ENCODE measurements at regions not wholly inside any gene's neighbourhood (a gene's known extent, or its start where the extent isn't known, plus 50 kb on each side); places are given as distances from the start of the nearest gene placed in this dataset.

DNA sequence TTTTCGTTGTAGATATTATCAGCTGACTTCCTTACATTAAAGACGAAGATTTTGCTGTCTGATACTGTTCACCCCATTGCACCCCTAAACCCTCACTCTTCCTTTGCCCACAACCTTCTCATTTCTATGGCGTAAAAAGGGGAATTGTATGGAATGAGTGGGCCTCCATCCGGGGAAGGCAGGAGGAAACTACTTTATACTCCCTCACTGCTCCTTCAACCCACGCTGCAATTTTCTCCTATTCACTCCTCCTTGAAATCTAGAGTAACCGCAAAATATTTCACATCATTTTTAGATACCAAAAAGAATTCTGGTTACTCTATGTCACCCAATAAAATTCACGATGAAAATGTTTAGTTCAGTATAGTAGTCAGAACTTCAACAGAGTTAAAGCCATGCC, 330.8 kb downstream of the DIRAS2 start:
- intact Hi-C loops (cut with DNase I; ENCODE audit: low total_unique reads): no loop called here

DNA sequence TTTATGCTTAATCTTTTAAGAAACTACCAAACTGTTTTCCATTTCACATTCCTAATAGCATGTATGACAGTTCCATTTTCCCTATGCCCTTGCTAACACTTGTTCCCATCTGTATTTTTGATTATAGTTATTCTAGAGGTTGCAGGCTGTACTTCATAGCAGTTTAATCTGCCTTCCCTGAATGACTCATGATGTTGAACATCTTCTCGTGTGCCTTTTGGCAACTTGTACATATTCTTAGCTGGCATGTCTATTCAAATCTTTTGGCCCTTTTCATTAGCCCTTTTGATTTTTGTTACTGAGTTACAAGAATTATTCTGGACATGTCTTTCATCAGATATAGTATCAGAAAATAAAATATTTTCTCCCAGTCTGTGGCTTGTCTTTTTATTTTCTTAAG, 320.3 kb downstream of the DIRAS2 start:
- intact Hi-C loops (cut with DNase I; ENCODE audit: low total_unique reads): no loop called here
- H3K4me1 ChIP-seq: no peaks in the 10 kb centered on the region
- DNase-seq: no peak
- no peaks in the 10 kb centered on the region for H3K36me3 ChIP-seq
- no peak overlapping the region for H3K4me3 ChIP-seq
- H3K27ac ChIP-seq: no peak overlapping the region
- TF ChIP-seq, protein P1, sequence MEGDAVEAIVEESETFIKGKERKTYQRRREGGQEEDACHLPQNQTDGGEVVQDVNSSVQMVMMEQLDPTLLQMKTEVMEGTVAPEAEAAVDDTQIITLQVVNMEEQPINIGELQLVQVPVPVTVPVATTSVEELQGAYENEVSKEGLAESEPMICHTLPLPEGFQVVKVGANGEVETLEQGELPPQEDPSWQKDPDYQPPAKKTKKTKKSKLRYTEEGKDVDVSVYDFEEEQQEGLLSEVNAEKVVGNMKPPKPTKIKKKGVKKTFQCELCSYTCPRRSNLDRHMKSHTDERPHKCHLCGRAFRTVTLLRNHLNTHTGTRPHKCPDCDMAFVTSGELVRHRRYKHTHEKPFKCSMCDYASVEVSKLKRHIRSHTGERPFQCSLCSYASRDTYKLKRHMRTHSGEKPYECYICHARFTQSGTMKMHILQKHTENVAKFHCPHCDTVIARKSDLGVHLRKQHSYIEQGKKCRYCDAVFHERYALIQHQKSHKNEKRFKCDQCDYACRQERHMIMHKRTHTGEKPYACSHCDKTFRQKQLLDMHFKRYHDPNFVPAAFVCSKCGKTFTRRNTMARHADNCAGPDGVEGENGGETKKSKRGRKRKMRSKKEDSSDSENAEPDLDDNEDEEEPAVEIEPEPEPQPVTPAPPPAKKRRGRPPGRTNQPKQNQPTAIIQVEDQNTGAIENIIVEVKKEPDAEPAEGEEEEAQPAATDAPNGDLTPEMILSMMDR (IDR thresholded peaks at IDR 0.05): no peak
- TF ChIP-seq POLR2A (IDR thresholded peaks at IDR 0.05): no peak
- no peaks in the 10 kb centered on the region for H3K27me3 ChIP-seq
- no peaks in the 10 kb centered on the region for H3K9me3 ChIP-seq

More for the DNA sequence above, 330.8 kb downstream of the DIRAS2 start:
- Histone ChIP-seq H3K4me3 (no peak overlapping the region), H3K27me3 (no peaks in the 10 kb centered on the region), H3K27ac (no peak overlapping the region), H3K36me3 (no peaks in the 10 kb centered on the region), H3K9me3 (no peaks in the 10 kb centered on the region), H3K4me1 (no peaks in the 10 kb centered on the region)
- TF ChIP-seq, protein P1 (IDR thresholded peaks at IDR 0.05): no peak
- no peak for TF ChIP-seq POLR2A (IDR thresholded peaks at IDR 0.05)
- DNase-seq: no peak

DNA sequence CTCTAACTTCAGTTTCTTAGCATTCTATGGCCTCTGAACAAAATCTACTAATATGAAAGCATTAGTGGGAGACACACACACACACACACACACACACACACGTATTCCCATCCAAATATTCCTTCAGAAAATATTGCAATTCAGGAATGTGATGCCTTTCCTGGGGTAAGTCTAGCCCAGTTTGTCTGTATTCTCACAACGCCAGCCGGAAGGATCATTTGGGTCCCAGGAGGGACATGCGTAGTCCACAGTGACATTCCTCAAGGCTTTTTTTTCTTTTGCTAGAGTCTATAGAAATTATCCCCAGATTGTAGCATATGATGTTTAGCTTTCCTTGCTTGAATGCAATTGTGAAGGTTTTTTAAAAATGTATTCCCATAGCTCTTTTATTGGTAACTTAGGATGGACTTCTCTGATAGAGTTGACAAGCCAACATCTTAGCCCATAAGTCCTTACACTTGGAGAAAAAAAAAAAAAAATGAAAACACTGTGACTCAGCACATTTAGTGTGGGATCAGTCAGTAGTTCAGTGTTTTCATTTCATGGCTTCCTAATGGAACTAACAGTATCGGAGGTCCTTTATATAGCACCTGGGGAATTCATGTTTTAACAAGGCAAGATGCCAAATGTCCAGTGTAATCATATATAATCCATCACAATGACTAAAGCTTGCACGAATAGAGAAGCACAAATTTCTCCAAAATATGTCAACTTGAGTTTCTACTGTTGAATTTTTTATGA, 316.5 kb downstream of the DIRAS2 start:
- Histone ChIP-seq H3K4me1 (no peaks in the 10 kb centered on the region), H3K27me3 (no peaks in the 10 kb centered on the region), H3K9me3 (no peaks in the 10 kb centered on the region), H3K36me3 (no peaks in the 10 kb centered on the region), H3K27ac (no peak overlapping the region), H3K4me3 (no peak overlapping the region)
- no peak for DNase-seq
- intact Hi-C loops (cut with DNase I; ENCODE audit: low total_unique reads): no loop called here
- no peak for TF ChIP-seq POLR2A (IDR thresholded peaks at IDR 0.05)

DNA sequence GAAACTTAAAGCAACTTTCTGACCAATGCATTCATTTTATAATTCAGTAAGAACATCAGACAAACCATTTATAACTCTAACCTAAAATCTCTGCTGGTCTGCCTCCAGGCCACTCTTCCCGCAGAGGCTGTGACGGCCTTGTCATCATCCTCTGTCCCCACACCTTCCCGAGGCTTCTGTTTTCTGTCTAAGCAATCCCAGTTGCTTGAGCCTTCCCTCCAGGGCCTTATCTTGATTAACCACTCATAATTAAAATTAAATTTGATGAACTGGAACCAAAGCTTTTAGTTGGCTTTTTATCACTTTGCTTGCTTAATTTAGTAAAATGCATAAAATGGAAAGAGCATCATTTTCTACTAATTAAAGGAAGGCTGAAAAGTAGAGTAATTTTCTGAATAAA, 312.4 kb downstream of the DIRAS2 start:
- no peaks in the 10 kb centered on the region for H3K27me3 ChIP-seq
- H3K4me1 ChIP-seq: no peaks in the 10 kb centered on the region
- no peaks in the 10 kb centered on the region for H3K9me3 ChIP-seq
- no peaks in the 10 kb centered on the region for H3K36me3 ChIP-seq
- TF ChIP-seq POLR2A (IDR thresholded peaks at IDR 0.05): no peak
- TF ChIP-seq, protein P1 (IDR thresholded peaks at IDR 0.05): no peak
- intact Hi-C loops (cut with DNase I; ENCODE audit: low total_unique reads): no loop called here
- H3K27ac ChIP-seq: no peak overlapping the region
- no peak for DNase-seq
- no peak overlapping the region for H3K4me3 ChIP-seq

DNA sequence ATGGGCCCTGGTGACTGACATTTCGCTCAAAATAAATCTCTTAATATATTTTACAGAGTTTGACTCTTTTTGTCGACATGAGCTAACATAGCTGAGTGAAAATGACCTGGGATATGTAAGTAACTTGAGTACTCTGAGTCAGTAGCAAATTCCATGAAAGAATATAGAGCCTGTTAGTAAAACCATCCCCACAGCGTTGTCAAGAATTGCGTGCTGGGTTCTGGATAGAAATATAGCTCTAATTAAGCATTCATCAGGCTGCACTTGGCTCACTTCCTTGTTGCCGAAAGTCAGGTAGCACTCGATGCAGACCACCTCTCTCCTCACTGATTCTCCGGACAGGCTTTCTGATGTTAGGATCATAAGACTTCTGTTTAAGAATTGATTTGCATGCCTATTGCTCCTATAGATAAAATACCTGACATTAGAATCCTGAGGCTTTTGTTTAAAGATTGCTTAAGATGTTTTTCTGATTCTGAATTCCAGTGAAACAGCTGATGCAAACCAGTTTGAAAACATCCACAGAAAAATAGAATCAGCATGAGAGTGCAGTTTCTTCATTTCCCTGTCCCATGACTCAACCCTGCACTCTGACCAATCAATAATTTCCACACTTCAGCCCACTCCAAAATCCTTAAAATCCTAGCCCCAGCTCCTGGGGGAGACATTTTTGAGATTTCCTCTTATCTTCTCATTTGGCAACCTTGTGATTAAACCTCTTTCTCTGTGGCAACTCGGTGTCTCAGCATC, 310.6 kb downstream of the DIRAS2 start:
- no peak for DNase-seq
- H3K4me1 ChIP-seq: no peaks in the 10 kb centered on the region
- intact Hi-C loops (cut with DNase I; ENCODE audit: low total_unique reads): no loop called here
- no peak overlapping the region for H3K27ac ChIP-seq
- no peaks in the 10 kb centered on the region for H3K27me3 ChIP-seq
- H3K4me3 ChIP-seq: no peak overlapping the region
- TF ChIP-seq, protein P1 (IDR thresholded peaks at IDR 0.05): no peak
- TF ChIP-seq POLR2A (IDR thresholded peaks at IDR 0.05): no peak
- H3K9me3 ChIP-seq: no peaks in the 10 kb centered on the region
- no peaks in the 10 kb centered on the region for H3K36me3 ChIP-seq
